ENCODE measurements at regions not wholly inside any gene's neighbourhood (a gene's known extent, or its start where the extent isn't known, plus 50 kb on each side); places are given as distances from the start of the nearest gene placed in this dataset.

- H3K4me1 Mint-ChIP-seq: peaks cover 4% of the 10 kb centered on the region
- H3K27ac Mint-ChIP-seq: no peak overlapping the region
- H3K9me2 ChIP-seq (ENCODE audit: insufficient read depth): peaks cover 4% of the 10 kb centered on the region; the same call in 1 of the 2 replicates
- no peaks in the 10 kb centered on the region for H3K27me3 ChIP-seq (ENCODE audit: insufficient read depth)
- H2AFZ ChIP-seq: peak overlapping the region; percentile 97
- H3K27me3 Mint-ChIP-seq (ENCODE audit: insufficient read depth, low read depth, poor library complexity): peaks cover 2% of the 10 kb centered on the region
- H3K36me3 ChIP-seq (ENCODE audit: insufficient read depth): peaks cover 4% of the 10 kb centered on the region; the same call in 1 of the 2 replicates
- no peak overlapping the region for H3K4me2 ChIP-seq
- DNase-seq (ENCODE audit: low spot score) (peak; percentile 19), ATAC-seq (no peak)
- H3K9me3 Mint-ChIP-seq: peaks cover 26% of the 10 kb centered on the region
- no peak overlapping the region for H3K27ac ChIP-seq (ENCODE audit: low read depth)
- H3K4me3 Mint-ChIP-seq: no peak overlapping the region
- no peaks in the 10 kb centered on the region for H3K79me2 ChIP-seq (replicated peaks; ENCODE audit: insufficient read depth)
- H3K4me1 ChIP-seq (ENCODE audit: insufficient read depth): no peaks in the 10 kb centered on the region
- TF ChIP-seq ZNF114 (CRISPR knock-in tag; IDR thresholded peaks at IDR 0.05) (no peak), JUNB (IDR thresholded peaks at IDR 0.05; ENCODE audit: unreplicated experiment) (no peak), ZNF331 (CRISPR knock-in tag; IDR thresholded peaks at IDR 0.05; ENCODE audit: low read depth) (no peak), ETS1 (IDR thresholded peaks at IDR 0.05) (no peak), STAT1 (IDR thresholded peaks at IDR 0.05; ENCODE audit: unreplicated experiment) (no peak), NANOG (IDR thresholded peaks at IDR 0.05; ENCODE audit: borderline replicate concordance) (no peak), CTCF (conservative IDR thresholded peaks at IDR 0.05; ENCODE audit: low read depth in 2 of 2) (no peak), CREB1 (CRISPR knock-in tag; IDR thresholded peaks at IDR 0.05; ENCODE audit: low read depth) (no peak), POLR2AphosphoS5 (IDR thresholded peaks at IDR 0.05; ENCODE audit: low read depth) (no peak), ZNF462 (CRISPR knock-in tag; IDR thresholded peaks at IDR 0.05) (no peak), EZH2 (IDR thresholded peaks at IDR 0.05; ENCODE audit: low read depth, unreplicated experiment) (no peak)
- no peaks in the 10 kb centered on the region for H4K20me1 ChIP-seq (replicated peaks; ENCODE audit: insufficient read depth)
- no peak overlapping the region for H3K4me3 ChIP-seq
- H3F3A ChIP-seq (replicated peaks; ENCODE audit: low read depth): no peaks in the 10 kb centered on the region
- peaks cover 23% of the 10 kb centered on the region for H3K36me3 Mint-ChIP-seq (ENCODE audit: low read depth)
Observed at GRCh38 chr14:61147831-61148549, 133.1 kb downstream of the TMEM30B start.

Measured in GM23338 (cell line).